GM18508 (cell line): ENCODE measurements at regions not wholly inside any gene's neighbourhood (a gene's known extent, or its start where the extent isn't known, plus 50 kb on each side); places are given as distances from the start of the nearest gene placed in this dataset.
"Not testable (repeated sequence)": the region's sequence is repeated elsewhere in the genome, so short reads cannot be mapped to it uniquely, and the experiment has no call there.

ENCODE experiments used
- ATAC-seq: cut with Tn5 transposase; IDR thresholded peaks from one replicate; pipeline ENCODE4 v1.9.1; 2021; ENCODE audit warnings: moderate number of reproducible peaks; ENCODE audit not compliant: insufficient read depth, unreplicated experiment

DNA sequence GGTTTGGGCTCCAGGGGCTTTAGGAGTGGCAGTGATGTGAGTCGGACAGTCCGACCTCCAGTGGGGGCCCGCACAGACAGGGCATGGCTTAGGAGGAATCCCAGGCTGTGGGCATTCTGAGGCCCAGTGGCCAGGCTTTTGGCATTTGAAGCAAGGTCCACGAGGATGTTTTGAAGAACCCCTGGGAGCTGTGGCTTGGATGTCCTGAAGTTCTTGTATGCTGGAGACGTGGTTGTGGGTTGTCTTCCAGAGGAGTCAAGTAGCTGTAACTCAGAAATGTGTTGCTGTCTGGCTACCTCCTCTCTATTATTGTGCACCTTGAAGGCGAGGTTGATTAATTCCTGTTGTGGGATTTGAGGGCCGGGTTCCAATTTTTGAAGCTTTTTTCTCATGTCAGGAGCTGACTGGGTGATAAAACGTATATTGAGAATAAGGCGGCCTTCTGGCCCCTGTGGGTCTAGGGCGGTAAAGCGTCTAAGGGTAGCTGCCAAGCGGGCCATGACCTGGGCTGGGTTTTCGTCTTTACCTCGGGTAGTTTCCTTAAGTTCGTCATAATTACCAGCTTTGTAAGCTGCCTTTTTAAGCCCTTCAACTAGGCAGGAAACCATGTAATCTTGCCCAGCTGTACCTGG is 67.3 kb upstream of the EZR start:
- not testable (repeated sequence) for ATAC-seq

DNA sequence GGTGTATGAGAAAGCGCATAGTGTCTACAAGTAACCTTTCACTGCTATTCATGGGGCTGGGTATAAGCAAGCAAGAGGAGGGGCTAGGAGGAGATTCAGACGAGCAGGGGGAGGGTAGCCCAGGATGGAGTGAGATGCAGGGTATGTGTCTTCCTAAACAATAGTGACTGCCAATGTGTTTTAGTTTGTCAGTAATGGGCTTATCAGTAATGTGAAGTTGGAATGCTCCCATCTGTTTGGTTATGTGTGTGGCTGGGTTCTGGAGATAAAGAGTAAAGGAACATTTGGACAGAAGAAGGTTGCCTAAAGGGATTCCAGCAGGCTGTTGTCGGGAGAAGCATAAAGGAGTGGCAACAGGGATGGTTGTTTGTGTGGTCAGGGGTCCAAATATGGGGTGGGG is 62.7 kb upstream of the EZR start:
- not testable (repeated sequence) for ATAC-seq

DNA sequence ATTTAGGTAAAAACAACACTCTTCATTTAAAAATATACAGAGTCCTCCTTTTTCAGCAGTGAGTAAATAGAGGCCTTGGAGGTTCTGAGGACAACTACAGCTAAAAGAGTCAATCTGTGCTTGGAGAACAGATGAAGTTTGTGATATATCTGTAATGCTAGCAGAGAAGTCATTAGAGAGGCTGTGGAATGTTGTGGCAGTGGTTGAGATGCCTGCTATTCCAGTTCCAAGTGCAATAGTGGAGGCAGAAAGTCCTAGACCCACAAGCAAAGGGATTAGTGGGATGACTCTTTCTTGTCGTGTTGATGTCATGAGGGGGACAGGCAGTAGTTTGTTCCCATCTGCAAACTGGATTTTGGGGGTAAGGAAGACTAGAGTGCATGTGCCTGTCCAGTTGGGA is 62.1 kb upstream of the EZR start:
- not testable (repeated sequence) for ATAC-seq

DNA sequence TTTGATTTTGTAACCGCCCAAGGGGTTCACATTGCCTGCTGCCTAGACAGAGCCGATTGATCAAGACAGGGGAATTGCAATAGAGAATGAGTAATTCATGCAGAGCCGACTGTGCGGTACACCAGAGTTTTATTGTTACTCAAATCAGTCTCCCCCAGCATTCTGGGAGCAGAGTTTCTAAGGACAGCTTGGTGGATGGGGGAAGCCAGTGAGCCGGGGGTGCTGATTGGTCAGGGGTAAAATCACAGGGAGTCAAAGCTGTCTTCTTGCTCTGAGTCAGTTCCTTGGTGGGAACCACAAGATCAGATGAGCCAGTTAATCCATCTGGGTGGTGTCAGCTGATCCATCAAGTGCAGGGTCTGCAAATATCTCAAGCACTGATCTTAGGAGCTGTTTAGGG is 60.0 kb upstream of the EZR start:
- no peak for ATAC-seq

DNA sequence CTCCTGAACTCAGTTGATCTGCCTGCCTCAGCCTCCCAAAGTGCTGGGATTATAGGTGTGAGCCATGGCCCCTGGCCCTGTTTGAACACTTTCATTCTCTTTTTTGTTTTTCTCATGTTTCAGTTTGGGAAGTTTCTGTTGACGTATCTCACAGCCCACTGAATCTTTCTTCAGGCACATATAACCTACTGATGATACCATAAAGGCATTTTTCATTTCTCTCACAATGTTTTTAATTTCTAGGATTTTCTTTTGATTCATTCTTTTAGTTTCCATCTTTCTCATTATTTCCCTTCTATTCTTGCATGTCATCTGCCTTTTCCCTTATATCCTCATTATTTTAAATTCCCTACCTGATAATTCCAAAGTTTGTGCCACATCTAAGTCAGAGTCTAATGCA is 58.5 kb upstream of the EZR start:
- ATAC-seq = no peak

DNA sequence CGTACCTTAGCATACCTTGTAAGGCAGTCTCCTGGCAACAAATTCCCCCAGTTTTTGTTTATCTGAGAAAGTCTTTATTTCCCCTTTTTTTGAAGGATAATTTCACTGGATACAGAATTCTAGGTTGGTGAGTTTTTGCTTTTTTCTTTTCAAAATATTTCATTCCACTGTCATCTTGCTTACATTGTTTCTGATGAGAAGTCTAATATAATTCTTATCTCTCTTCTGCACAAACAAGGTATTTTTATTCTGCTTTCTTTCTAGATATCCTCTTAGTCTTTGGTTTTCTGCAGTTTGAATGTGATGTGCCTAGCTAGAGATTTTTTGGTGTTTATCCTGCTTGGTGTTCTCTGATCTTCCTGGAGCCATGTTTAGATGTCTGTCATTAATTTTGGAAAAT is 57.7 kb upstream of the EZR start:
- no peak for ATAC-seq

DNA sequence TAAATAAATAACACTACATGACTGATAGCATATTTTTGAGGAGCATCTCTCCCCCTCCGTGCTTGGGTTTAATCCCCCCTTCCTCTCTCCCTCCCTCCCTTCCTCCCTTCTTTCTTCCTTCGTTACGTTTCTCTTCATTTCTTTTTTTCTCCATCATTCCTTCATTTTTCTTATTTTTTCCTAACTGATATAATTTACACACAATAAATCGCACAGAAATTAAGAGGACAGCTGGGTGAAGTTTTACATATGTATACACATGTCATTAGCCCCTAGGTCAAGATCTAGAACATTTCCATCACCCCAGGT is 51.4 kb upstream of the EZR start:
- ATAC-seq = no peak

DNA sequence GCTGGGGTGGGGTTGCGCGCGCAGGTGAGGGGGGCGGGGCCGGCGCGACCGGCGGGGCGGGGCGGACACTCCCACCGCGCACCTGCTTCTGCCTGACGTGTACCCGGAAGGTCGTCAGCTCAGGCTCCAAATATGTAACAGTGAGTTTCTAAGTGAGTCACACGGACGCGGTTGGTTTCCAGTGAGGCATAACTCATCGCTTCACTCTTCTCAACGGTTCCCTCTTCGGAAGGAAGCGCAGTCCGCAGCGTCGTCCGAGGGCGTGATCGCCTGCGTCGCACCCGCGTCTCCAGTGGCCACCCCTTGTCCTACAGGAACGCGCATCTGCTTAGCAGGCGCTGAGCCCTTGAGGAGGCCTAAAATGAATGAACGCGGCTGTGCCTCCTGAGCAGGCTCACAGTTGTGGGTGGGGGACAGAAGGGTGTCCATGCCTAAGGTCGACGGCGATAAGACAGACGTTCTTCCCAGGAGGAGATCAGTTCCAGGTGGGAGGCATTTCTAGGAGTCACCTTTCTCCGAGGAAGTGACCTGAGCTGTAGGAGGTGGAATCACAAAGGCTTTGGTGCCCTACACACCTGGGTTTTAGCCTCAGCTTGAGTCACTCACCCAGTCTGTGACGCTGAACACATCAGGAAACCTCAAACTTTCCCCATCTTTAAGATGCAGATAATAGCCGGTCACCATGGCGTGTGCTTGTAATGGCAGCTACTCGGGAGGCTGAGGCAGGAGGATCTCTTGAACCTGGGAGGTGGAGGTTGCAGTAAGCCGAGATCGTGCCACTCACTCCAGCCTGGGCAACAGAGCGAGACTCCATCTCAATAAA is 50.9 kb upstream of the EZR start:
- ATAC-seq = peak; percentile 82

DNA sequence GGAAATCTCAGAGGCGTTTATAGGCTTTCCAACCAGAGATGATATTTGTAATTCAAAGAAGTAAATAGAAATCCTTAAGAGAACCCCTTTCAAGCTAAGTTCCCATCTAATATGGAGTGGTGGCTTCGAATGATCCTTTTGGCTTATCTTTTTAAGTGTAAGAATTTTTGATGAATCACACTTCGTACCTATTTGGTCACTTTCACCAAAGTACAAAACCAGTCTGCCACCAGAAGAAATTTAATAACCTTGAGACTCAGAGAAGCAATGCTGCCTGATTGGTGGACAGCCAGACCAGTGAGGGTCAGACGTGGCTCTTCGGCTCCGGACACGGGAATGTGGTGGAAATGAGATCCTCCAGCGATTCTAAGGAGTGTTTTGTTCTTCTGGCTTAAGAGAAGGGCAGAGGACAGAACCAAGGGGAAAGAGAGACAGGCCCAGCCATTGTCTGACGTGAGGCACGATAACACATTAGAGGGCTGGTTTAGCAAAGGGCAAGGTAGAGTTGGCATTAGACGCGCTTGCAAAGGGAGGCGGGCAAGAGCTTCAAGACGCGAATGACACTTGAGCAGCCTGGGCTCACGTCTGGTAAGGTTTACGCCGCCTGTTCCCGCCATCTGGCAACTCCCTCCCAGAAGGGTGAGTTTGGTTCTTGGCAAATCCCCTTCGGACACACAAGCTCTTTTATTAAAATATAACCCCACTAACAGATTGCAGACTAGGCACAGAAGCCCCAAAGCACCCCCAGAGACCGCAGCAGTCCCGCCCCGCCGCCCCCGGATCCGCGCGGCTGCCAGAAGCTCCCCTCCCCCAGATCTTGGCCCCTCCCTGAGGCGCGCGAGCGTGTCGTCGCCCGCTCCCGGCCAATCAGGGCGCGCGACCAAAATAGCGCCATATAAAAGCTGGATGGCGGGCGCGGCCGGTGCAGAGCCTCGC is 50.0 kb upstream of the EZR start:
- ATAC-seq = peak; percentile 17
